Mesenchymal stem cell (in vitro differentiated cells and primary cell): ENCODE measurements at regions not wholly inside any gene's neighbourhood (a gene's known extent, or its start where the extent isn't known, plus 50 kb on each side); places are given as distances from the start of the nearest gene placed in this dataset.

ENCODE experiments used
- DNase-seq: peaks from one replicate; pipeline ENCODE4 v3.0.0-alpha.2; 2013
- H2AFZ ChIP-seq: one replicate; pipeline ENCODE4 v1.6.1; 2013; ENCODE audit warnings: low read depth, mild to moderate bottlenecking, control low read depth, inconsistent platforms, low read length, moderate library complexity
- H2AK5ac ChIP-seq: 2 replicates; pipeline ENCODE4 v1.6.1; 2013; ENCODE audit warnings: low read length, moderate library complexity, mild to moderate bottlenecking, inconsistent platforms; ENCODE audit not compliant: severe bottlenecking
- H2BK120ac ChIP-seq: one replicate; pipeline ENCODE4 v1.6.1; 2013; ENCODE audit warnings: low read depth, mild to moderate bottlenecking, inconsistent platforms, low read length, moderate library complexity
- H2BK12ac ChIP-seq, 2 experiments: one replicate each; pipeline ENCODE4 v1.6.1; 2013; ENCODE audit warnings: inconsistent platforms in 2 of 2, low read length in 2 of 2, mild to moderate bottlenecking in 2 of 2, moderate library complexity in 2 of 2, control low read depth in 1 of 2
- H2BK15ac ChIP-seq: one replicate; pipeline ENCODE4 v1.6.1; 2013; ENCODE audit warnings: mild to moderate bottlenecking, low read depth, inconsistent platforms; ENCODE audit not compliant: poor library complexity, severe bottlenecking
- H2BK5ac ChIP-seq: 2 replicates; pipeline ENCODE4 v1.6.1; 2013; ENCODE audit warnings: low read depth, mild to moderate bottlenecking, low read length, control low read depth, inconsistent platforms; ENCODE audit not compliant: poor library complexity, severe bottlenecking
- H3K14ac ChIP-seq, 2 experiments: one replicate each; pipeline ENCODE4 v1.6.1; 2013; ENCODE audit warnings: inconsistent platforms in 2 of 2, low read length in 2 of 2, control low read depth in 1 of 2, mild to moderate bottlenecking in 1 of 2, moderate library complexity in 1 of 2
- H3K18ac ChIP-seq, 2 experiments: one replicate each; pipeline ENCODE4 v1.6.1; 2013; ENCODE audit warnings: inconsistent platforms in 2 of 2, low read length in 2 of 2, control low read depth in 1 of 2, low read depth in 1 of 2, mild to moderate bottlenecking in 1 of 2
- H3K23ac ChIP-seq, 2 experiments: one replicate each; pipeline ENCODE4 v1.6.1; 2013; ENCODE audit warnings: inconsistent platforms in 2 of 2, low read length in 2 of 2, mild to moderate bottlenecking in 2 of 2, moderate library complexity in 2 of 2, control low read depth in 1 of 2
- H3K27ac ChIP-seq: 2 replicates; pipeline ENCODE4 v1.5.1; 2013; ENCODE audit warnings: mild to moderate bottlenecking, moderate library complexity, low read length, control low read depth, inconsistent platforms; ENCODE audit not compliant: poor library complexity, severe bottlenecking
- H3K27me3 ChIP-seq, 2 experiments: 2 replicates each; pipeline versions ENCODE4 v1.6.1 to v1.7.0; 2013; ENCODE audit warnings: low read length in 2 of 2, mild to moderate bottlenecking in 2 of 2, moderate library complexity in 2 of 2, control low read depth in 1 of 2, inconsistent platforms in 1 of 2; ENCODE audit not compliant: control insufficient read depth in 1 of 2, insufficient read depth in 1 of 2
- H3K36me3 ChIP-seq, 2 experiments: 2 replicates each; pipeline versions ENCODE4 v1.6.1 to v1.7.0; 2013; ENCODE audit warnings: low read length in 2 of 2, control low read depth in 1 of 2, inconsistent platforms in 1 of 2, low read depth in 1 of 2, mild to moderate bottlenecking in 1 of 2; ENCODE audit not compliant: insufficient read depth in 2 of 2, control insufficient read depth in 1 of 2
- H3K4ac ChIP-seq, 2 experiments: one replicate each; pipeline ENCODE4 v1.6.1; 2013; ENCODE audit warnings: inconsistent platforms in 2 of 2, low read length in 2 of 2, mild to moderate bottlenecking in 2 of 2, moderate library complexity in 2 of 2, control low read depth in 1 of 2, low read depth in 1 of 2
- H3K4me1 ChIP-seq: 2 replicates; pipeline ENCODE4 v1.6.1; 2013; ENCODE audit warnings: low read depth, low read length, control low read depth; ENCODE audit not compliant: control insufficient read depth, insufficient read depth
- H3K4me2 ChIP-seq: 2 replicates; pipeline ENCODE4 v1.6.1; 2013; ENCODE audit warnings: low read length, mild to moderate bottlenecking, inconsistent platforms; ENCODE audit not compliant: poor library complexity, severe bottlenecking
- H3K4me3 ChIP-seq, 2 experiments: 2 replicates each; pipeline versions ENCODE4 v1.5.1 to v1.7.0; 2013; ENCODE audit warnings: low read length in 2 of 2, mild to moderate bottlenecking in 2 of 2, control low read depth in 1 of 2, low read depth in 1 of 2; ENCODE audit not compliant: insufficient read depth in 1 of 2
- H3K79me1 ChIP-seq: replicated peaks from 2 replicates; pipeline ENCODE4 v1.6.1; 2013; ENCODE audit warnings: mild to moderate bottlenecking, control low read depth, low read length, inconsistent platforms; ENCODE audit not compliant: poor library complexity, severe bottlenecking
- H3K9ac ChIP-seq: 2 replicates; pipeline ENCODE4 v1.7.0; 2013; ENCODE audit warnings: mild to moderate bottlenecking, low read length, moderate library complexity
- H3K9me3 ChIP-seq: 2 replicates; pipeline ENCODE4 v1.7.0; 2013; ENCODE audit warnings: mild to moderate bottlenecking, low read length; ENCODE audit not compliant: control insufficient read depth
- H4K8ac ChIP-seq: one replicate; pipeline ENCODE4 v1.6.1; 2013; ENCODE audit warnings: inconsistent platforms, mild to moderate bottlenecking, low read length, moderate library complexity
- H4K91ac ChIP-seq: one replicate; pipeline ENCODE4 v1.6.1; 2013; ENCODE audit warnings: mild to moderate bottlenecking, low read length, inconsistent platforms
- WGBS: methylation state at CpG from one replicate; pipeline ENCODE4 v1.1.7; 2013; ENCODE audit warnings: mixed read lengths; 5-methylcytosine and 5-hydroxymethylcytosine counted together

GRCh38 chr4:163582703-163583102 is 88.2 kb downstream of the TMA16 start:
- H3K27me3 ChIP-seq, result no peaks in the 10 kb centered on the region
- no peak for DNase-seq
- H2BK5ac ChIP-seq, result no peak overlapping the region
- no peaks in the 10 kb centered on the region for H3K36me3 ChIP-seq
- no peak overlapping the region for H3K27ac ChIP-seq
- H3K4me1 ChIP-seq, result no peaks in the 10 kb centered on the region
- H3K23ac ChIP-seq, result no peak overlapping the region
- H2AK5ac ChIP-seq, result no peak overlapping the region
- H3K79me1 ChIP-seq, result no peaks in the 10 kb centered on the region
- H2BK15ac ChIP-seq, result no peak overlapping the region
- no peak overlapping the region for H2BK120ac ChIP-seq
- no peak overlapping the region for H3K9ac ChIP-seq
- no peaks in the 10 kb centered on the region for H3K9me3 ChIP-seq
- H4K91ac ChIP-seq, result no peak overlapping the region
- 55% methylated on average over 2 of the region's 2 CpGs for WGBS
- H2BK12ac ChIP-seq, result no peak overlapping the region
- H3K4ac ChIP-seq, result no peak overlapping the region
- H3K4me3 ChIP-seq, result no peak overlapping the region
- H3K14ac ChIP-seq, result no peak overlapping the region
- H4K8ac ChIP-seq, result no peak overlapping the region
- no peak overlapping the region for H2AFZ ChIP-seq
- no peak overlapping the region for H3K18ac ChIP-seq
- H3K4me2 ChIP-seq, result no peak overlapping the region

- Histone ChIP-seq H2BK15ac (no peak overlapping the region), H3K4me3 (no peak overlapping the region), H3K9ac (no peak overlapping the region), H3K27me3 (no peaks in the 10 kb centered on the region), H3K14ac (no peak overlapping the region), H3K18ac (no peak overlapping the region), H3K4ac (no peak overlapping the region), H3K36me3 (no peaks in the 10 kb centered on the region), H3K9me3 (no peaks in the 10 kb centered on the region), H2BK5ac (no peak overlapping the region), H2BK12ac (no peak overlapping the region), H3K27ac (no peak overlapping the region), H2AFZ (no peak overlapping the region), H2BK120ac (no peak overlapping the region), H4K91ac (no peak overlapping the region), H3K4me2 (no peak overlapping the region), H3K23ac (no peak overlapping the region), H2AK5ac (no peak overlapping the region), H4K8ac (no peak overlapping the region), H3K79me1 (no peaks in the 10 kb centered on the region), H3K4me1 (no peaks in the 10 kb centered on the region)
- 80% methylated on average over 3 of the region's 3 CpGs for WGBS
- DNase-seq, result no peak
Measured at GRCh38 chr4:163587867-163588266, 93.4 kb downstream of the TMA16 start.

GRCh38 chr4:163588532-163588931 is 94.0 kb downstream of the TMA16 start:
- no peak overlapping the region for H2BK15ac ChIP-seq
- no peak overlapping the region for H3K4me3 ChIP-seq
- H3K27ac ChIP-seq, result no peak overlapping the region
- H3K23ac ChIP-seq, result no peak overlapping the region
- H3K4me1 ChIP-seq, result no peaks in the 10 kb centered on the region
- H3K27me3 ChIP-seq, result no peaks in the 10 kb centered on the region
- no peak for DNase-seq
- no peak overlapping the region for H3K4ac ChIP-seq
- no peak overlapping the region for H2BK5ac ChIP-seq
- no peak overlapping the region for H3K18ac ChIP-seq
- no peaks in the 10 kb centered on the region for H3K36me3 ChIP-seq
- H3K9me3 ChIP-seq, result no peaks in the 10 kb centered on the region
- H3K9ac ChIP-seq, result no peak overlapping the region
- no peak overlapping the region for H2AK5ac ChIP-seq
- H4K91ac ChIP-seq, result no peak overlapping the region
- no peak overlapping the region for H2AFZ ChIP-seq
- H2BK12ac ChIP-seq, result no peak overlapping the region
- 100% methylated on average over 1 of the region's 2 CpGs for WGBS
- no peaks in the 10 kb centered on the region for H3K79me1 ChIP-seq
- H3K4me2 ChIP-seq, result no peak overlapping the region
- H3K14ac ChIP-seq, result no peak overlapping the region
- no peak overlapping the region for H2BK120ac ChIP-seq
- no peak overlapping the region for H4K8ac ChIP-seq

- H3K18ac ChIP-seq, result no peak overlapping the region
- H2BK5ac ChIP-seq, result no peak overlapping the region
- H2BK120ac ChIP-seq, result no peak overlapping the region
- H2AFZ ChIP-seq, result no peak overlapping the region
- no peak overlapping the region for H3K27ac ChIP-seq
- no peaks in the 10 kb centered on the region for H3K9me3 ChIP-seq
- no peak overlapping the region for H3K4me3 ChIP-seq
- H3K9ac ChIP-seq, result no peak overlapping the region
- no peak overlapping the region for H2AK5ac ChIP-seq
- no peak overlapping the region for H2BK15ac ChIP-seq
- no peak overlapping the region for H2BK12ac ChIP-seq
- H3K27me3 ChIP-seq, result no peaks in the 10 kb centered on the region
- no peak overlapping the region for H3K4me2 ChIP-seq
- no peak overlapping the region for H3K14ac ChIP-seq
- H3K36me3 ChIP-seq, result no peaks in the 10 kb centered on the region
- DNase-seq, result no peak
- H3K4me1 ChIP-seq, result no peaks in the 10 kb centered on the region
- WGBS, result 100% methylated on average over 1 of the region's 1 CpG
- no peak overlapping the region for H4K8ac ChIP-seq
- no peak overlapping the region for H4K91ac ChIP-seq
- no peak overlapping the region for H3K23ac ChIP-seq
- no peak overlapping the region for H3K4ac ChIP-seq
- no peaks in the 10 kb centered on the region for H3K79me1 ChIP-seq
Measured at GRCh38 chr4:163590103-163590502, 95.6 kb downstream of the TMA16 start.
